Right lung (tissue), 2 donors: ENCODE measurements at regions not wholly inside any gene's neighbourhood (a gene's known extent, or its start where the extent isn't known, plus 50 kb on each side); places are given as distances from the start of the nearest gene placed in this dataset.

Experiments used
- DNase-seq, 2 donors: peaks; one replicate each; pipeline ENCODE4 v3.0.0-alpha.2; 2013

- DNase-seq, result no peak
Observed at GRCh38 chr4:115332078-115332477, 218.7 kb upstream of the NDST4 start.

GRCh38 chr4:115331241-115331640, 217.8 kb upstream of the NDST4 start:
- no peak for DNase-seq

- DNase-seq, result no peak
Observed at GRCh38 chr4:115325836-115326235, 212.4 kb upstream of the NDST4 start.

- peak in 1 of 2 donors; percentile 36 for DNase-seq
Observed at GRCh38 chr4:115323106-115323707, 209.8 kb upstream of the NDST4 start.

GRCh38 chr4:115315182-115315581, 201.8 kb upstream of the NDST4 start:
- no peak for DNase-seq

- DNase-seq, result no peak
Observed at GRCh38 chr4:115310641-115311040, 197.2 kb upstream of the NDST4 start.

GRCh38 chr4:115294717-115295116, 181.3 kb upstream of the NDST4 start:
- no peak for DNase-seq

GRCh38 chr4:115293093-115293462, 179.7 kb upstream of the NDST4 start:
- DNase-seq, result no peak

- DNase-seq, result no peak
Observed at GRCh38 chr4:115292320-115293092, 179.1 kb upstream of the NDST4 start.

GRCh38 chr4:115287426-115287825, 174.0 kb upstream of the NDST4 start:
- DNase-seq, result no peak

GRCh38 chr4:115279330-115279729, 165.9 kb upstream of the NDST4 start:
- no peak for DNase-seq

- DNase-seq, result no peak
Observed at GRCh38 chr4:115278830-115279229, 165.4 kb upstream of the NDST4 start.

GRCh38 chr4:115275615-115276014, 162.2 kb upstream of the NDST4 start:
- no peak for DNase-seq

GRCh38 chr4:115274545-115274944, 161.1 kb upstream of the NDST4 start:
- DNase-seq, result no peak

GRCh38 chr4:115272594-115272993, 159.2 kb upstream of the NDST4 start:
- DNase-seq, result no peak

- DNase-seq, result no peak
Observed at GRCh38 chr4:115272185-115272584, 158.8 kb upstream of the NDST4 start.

- DNase-seq, result no peak
Observed at GRCh38 chr4:115260195-115260594, 146.8 kb upstream of the NDST4 start.

GRCh38 chr4:115259642-115260041, 146.2 kb upstream of the NDST4 start:
- DNase-seq, result no peak

GRCh38 chr4:115249808-115250207, 136.4 kb upstream of the NDST4 start:
- DNase-seq, result no peak

- DNase-seq, result no peak
Observed at GRCh38 chr4:115234405-115235093, 121.1 kb upstream of the NDST4 start.

GRCh38 chr4:115233600-115233999, 120.2 kb upstream of the NDST4 start:
- no peak for DNase-seq

- DNase-seq, result no peak
Observed at GRCh38 chr4:115229873-115230272, 116.5 kb upstream of the NDST4 start.

GRCh38 chr4:115228851-115229250, 115.4 kb upstream of the NDST4 start:
- DNase-seq, result no peak
